ENCODE measurements at regions not wholly inside any gene's neighbourhood (a gene's known extent, or its start where the extent isn't known, plus 50 kb on each side); places are given as distances from the start of the nearest gene placed in this dataset.

GRCh38 chr4:124977045-124977444 is 264.5 kb upstream of the ANKRD50 start (continued):
- TF ChIP-seq JUND (IDR thresholded peaks at IDR 0.05; ENCODE audit: borderline replicate concordance, low read depth, low read length) (no peak), JUND (tag; IDR thresholded peaks at IDR 0.05; ENCODE audit: borderline replicate concordance, low read depth, low read length) (no peak), ZNF274 (IDR thresholded peaks at IDR 0.05; ENCODE audit: borderline replicate concordance, low read depth, low read length) (no peak)

GRCh38 chr4:124974152-124974551 is 261.6 kb upstream of the ANKRD50 start:
- Histone ChIP-seq H3K4me1 (replicated peaks in 1 of 2; ENCODE audit: control insufficient read depth in 2 of 2, insufficient read depth in 2 of 2, low read length in 2 of 2) (no peaks in the 10 kb centered on the region), H3K9ac (ENCODE audit: insufficient read depth in 1 of 2, low read depth in 2 of 2, low read length in 2 of 2) (no peak overlapping the region), H3K79me2 (ENCODE audit: control insufficient read depth, insufficient read depth, low read length) (no peaks in the 10 kb centered on the region), H3K36me3 (ENCODE audit: control insufficient read depth, insufficient read depth, low read length) (no peaks in the 10 kb centered on the region), H3K27ac (ENCODE audit: extremely low read depth, low read depth, low read length) (no peak overlapping the region), H3K4me3 (no peak overlapping the region), H3K9me3 (replicated peaks; ENCODE audit: control insufficient read depth, insufficient read depth, low read depth, low read length) (no peaks in the 10 kb centered on the region; the same call in 1 of the 2 replicates), H2AFZ (ENCODE audit: low read depth, low read length) (no peak overlapping the region), H3K9me1 (ENCODE audit: control insufficient read depth, insufficient read depth, low read length) (no peaks in the 10 kb centered on the region), H4K20me1 (replicated peaks; ENCODE audit: control insufficient read depth, insufficient read depth, low read length) (no peaks in the 10 kb centered on the region), H3K4me2 (ENCODE audit: insufficient read depth, low read length) (no peak overlapping the region), H3K27me3 (ENCODE audit: control insufficient read depth in 2 of 2, insufficient read depth in 2 of 2, low read length in 2 of 2) (no peaks in the 10 kb centered on the region)
- WGBS (ENCODE audit: insufficient coverage, low coverage, missing lambda C conversion rate), result 0% methylated on average over 1 of the region's 1 CpG
- in situ Hi-C loops (cut with MboI), result no loop called here
- TF ChIP-seq RNF2 (IDR thresholded peaks at IDR 0.05), result no peak
- no peak for TF ChIP-seq THAP12 (CRISPR knock-in tag; IDR thresholded peaks at IDR 0.05)
- TF ChIP-seq ZNF263 (CRISPR knock-in tag; IDR thresholded peaks at IDR 0.05; ENCODE audit: borderline replicate concordance), result no peak
- no peak for TF ChIP-seq SMARCE1 (IDR thresholded peaks at IDR 0.05)
- TF ChIP-seq ZNF165 (CRISPR knock-in tag; IDR thresholded peaks at IDR 0.05; ENCODE audit: borderline replicate concordance), result no peak
- TF ChIP-seq THRA (IDR thresholded peaks at IDR 0.05), result no peak
- no peak for TF ChIP-seq EWSR1 (IDR thresholded peaks at IDR 0.05; ENCODE audit: borderline replicate concordance, low read depth, partially characterized antibody)
- TF ChIP-seq ETS1 (conservative IDR thresholded peaks at IDR 0.05; ENCODE audit: control insufficient read depth, low read depth, low read length), result no peak
- TF ChIP-seq ZBTB26 (CRISPR knock-in tag; IDR thresholded peaks at IDR 0.05), result no peak
- TF ChIP-seq ZBTB12 (CRISPR knock-in tag; IDR thresholded peaks at IDR 0.05), result no peak
- no peak for FAIRE-seq
- no peak for DNase-seq (ENCODE audit: extremely low read depth in 1 of 4, low spot score in 3 of 4)
- intact Hi-C loops (cut with micrococcal nuclease), result no loop called here
- no peak for ATAC-seq
- no TSS peak for BruUV-seq (replicated peaks)
- ChIA-PET CTCF (ENCODE audit: low intra/inter-chr PET ratio) (no interaction called here), POLR2A (no interaction called here)
